ENCODE measurements at regions not wholly inside any gene's neighbourhood (a gene's known extent, or its start where the extent isn't known, plus 50 kb on each side); places are given as distances from the start of the nearest gene placed in this dataset.

DNA sequence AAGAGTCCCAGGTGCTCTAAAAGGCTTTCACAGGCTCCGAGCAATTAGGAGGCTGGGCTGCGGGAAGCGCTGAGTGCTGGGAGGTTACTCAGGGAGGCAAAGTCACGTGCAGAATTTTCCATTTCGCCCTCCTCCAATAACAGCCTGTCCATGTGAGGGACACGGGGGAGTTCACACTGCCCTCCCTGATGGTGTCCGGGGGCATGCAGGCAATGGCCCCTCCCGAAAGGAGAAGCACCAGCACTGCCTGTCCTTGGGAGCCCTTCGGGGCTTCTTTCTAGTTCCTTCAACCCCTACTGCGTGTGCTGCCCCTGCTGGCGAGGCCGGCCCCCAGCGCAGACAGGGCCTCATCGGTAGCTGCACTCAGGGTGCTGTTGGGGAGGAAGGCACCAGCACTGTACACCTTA lies 63.1 kb upstream of the HPCAL1 start:
- no peak for DNase-seq

DNA sequence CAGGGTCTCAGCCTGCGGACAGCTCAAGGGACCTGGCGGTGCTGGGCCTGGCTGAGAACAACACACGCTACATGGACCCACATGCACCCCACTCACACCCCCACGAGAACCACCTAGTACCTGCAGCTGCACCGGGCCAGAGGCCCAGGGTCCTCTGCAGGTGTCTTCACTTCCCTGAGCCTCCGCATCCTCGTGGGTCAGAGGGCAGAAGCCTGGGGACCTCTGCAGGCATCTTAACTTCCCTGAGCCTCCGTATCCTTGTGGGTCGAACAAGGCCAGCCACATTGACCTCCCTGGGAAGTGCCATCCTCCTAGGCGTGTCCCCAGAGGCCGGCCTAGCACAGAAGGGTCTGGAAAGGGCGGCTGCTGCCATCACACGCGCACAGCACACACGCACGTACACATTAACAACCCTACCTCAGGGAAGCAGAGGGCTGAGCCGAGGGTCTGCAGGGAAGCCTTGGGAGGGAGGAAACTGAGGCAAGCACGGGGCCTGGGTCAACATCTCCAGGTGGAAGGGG lies 62.5 kb upstream of the HPCAL1 start:
- DNase-seq: no peak

DNA sequence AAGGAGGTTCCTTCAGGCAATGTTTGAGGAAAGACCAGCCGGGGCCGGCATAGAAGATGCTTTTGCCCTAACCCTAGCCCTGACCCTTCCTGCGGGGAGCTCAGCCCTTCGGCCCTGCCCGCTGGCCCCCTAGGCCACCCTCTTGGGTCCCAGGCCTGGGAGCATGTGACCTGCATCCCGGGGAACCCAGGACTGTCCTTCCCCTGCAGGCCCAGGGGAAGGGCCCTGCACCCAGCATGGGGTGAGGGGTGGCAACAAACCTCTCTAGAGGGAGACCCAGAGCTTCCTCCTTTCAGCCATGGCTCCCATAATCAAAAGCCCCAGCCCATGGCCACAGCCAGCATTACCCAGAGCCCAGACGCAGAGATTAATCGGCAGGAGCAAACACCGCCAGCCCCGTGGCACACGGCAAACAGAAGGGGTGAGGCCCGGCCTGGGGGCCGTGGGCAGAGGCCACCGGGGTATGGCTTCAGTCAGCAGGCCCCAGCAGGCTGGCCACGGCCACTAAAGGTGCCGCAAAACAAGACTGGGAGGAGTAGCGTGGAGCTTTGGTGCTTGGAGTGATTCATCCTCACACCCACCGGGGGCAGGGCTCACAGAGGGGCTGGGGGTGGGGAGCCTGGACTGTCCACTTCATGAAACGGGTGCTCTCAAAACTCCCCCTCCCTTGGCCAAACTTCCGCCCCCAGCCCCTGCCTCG lies 61.6 kb upstream of the HPCAL1 start:
- no peak for DNase-seq

DNA sequence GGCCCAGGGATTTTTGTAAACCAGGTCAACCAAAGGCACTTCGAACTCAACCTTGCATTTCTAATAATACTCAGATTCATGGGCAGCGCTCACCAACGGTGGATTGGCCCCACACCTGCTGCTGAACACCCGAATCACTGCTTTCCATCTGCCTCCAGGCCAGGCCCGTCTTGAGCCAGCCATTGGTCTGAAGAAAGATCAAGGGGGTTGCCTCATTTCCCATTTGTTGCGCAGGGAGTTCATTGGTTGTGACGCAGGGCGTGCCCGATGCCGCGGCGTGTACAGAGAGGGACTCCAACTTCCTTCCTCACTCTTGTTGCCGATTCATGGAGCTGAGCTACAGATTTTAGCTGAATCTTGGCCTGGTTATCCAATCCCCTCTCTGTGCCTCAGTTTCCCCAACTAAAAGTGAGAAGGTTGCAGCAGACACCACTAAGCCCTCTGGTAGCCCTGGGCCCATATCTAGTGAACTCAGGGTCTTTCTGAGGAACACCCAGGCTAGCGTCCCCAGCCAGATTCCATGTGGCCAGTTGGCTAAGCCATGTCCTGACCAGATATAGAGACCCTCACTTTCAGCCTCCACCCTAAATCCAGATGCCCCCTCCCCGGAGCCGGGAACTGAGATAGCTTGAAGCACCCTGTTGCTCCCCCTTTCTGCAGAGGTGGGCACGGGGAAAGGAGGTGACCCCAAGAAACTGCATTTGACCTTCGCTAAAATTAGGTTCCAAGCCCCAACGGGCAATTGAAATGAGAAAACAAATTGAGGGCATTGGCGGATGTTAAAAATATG lies 60.9 kb upstream of the HPCAL1 start:
- no peak for DNase-seq

DNA sequence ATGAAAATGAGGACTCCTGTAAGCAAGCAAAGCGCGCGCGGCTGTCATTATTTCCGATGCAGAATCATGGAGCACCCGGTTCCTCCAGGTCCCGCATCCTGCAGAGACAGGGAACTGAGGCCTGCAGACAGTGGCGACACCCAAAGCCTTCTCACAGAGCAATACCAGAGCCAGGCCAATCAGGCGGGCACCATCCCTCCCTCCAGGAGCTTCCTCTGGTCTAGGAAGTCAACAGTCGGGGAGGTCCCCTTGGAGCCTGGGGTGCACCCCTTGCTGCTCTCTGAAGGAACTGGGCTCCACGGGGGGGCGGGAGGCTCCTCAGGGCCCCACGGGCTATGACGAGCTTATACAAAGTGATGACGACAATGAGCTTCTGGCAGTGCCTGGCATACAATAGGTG lies 60.3 kb upstream of the HPCAL1 start:
- DNase-seq: no peak

DNA sequence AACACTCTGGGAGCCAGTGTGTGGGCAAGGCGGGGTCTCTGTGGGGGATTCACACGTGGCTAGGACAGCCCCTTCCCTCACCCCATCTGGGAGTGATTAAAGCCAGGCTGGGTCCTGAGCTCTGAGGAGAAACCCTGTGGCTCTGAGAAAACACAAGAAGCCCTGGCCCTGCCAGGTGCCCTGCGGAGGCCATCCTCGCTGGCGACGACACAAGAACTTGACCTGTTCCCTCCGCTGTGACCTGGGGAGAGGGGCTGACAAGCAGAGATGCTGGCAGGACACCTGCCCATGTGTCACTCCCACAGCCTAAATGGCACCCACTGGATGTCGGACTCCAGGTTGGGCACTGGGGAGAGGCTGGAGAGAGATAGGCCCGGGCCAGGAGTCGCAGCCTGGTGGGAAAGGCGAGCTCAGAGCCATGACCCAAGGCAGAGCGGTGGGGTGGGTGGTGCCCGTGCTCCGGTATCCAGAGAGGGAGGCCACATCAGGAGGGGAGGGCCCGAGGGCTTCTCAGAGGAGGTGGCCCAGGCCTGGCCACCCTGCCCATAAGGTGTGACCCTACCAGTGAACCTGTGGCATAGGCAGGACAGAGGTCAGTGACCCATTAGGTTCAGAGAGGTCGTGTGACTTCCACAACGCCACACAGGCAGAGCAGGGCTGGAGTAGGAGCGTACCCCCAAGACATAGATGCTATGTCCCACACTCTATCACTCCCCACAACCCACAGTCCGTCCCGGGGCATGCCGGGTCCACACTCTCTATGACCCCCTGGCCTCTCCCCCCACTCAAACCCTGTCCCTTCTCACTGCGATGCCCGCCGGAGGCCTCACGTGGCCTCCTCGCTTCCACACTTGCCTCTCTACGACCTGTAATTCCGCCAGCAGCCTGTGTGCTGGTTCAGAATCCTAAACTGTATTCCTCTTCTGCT lies 59.4 kb upstream of the HPCAL1 start:
- no peak for DNase-seq

DNA sequence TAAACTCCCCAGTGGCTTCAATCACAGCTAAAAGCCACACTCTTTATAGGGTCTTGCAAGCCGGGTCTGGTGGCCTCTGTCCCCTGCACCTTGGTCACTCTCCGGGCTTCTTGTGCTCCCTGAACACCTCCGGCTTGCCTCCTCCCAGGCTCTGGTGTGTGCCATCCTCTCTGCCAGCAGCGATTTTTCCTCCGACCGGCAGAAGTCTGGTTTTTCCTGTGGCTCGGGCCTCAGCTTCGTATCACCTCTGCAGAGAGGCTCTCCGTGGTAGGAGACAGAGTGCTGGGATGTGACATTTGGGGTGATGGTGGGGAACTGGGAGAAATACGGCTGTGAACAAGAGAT lies 58.8 kb upstream of the HPCAL1 start:
- DNase-seq: no peak

DNA sequence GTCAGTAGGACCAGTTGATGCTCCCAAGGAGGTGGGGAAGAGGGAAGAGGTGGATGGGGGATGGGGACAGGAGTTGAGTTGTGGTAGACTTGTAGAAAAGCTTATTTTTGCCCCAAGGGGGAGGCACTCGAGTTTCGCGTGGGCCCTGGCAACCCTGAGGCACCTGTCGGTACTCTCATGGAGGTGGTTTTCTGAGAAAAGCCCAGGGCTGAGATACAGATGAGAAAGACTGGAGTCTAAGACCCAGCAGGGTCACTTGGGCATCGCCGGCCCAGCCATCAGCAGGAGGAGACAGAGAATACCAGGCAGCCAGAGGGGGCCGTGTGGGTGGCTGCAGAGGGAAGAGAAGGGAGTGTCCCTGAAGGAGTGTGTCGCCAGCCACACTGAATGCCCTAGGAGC lies 57.7 kb upstream of the HPCAL1 start:
- no peak for DNase-seq

DNA sequence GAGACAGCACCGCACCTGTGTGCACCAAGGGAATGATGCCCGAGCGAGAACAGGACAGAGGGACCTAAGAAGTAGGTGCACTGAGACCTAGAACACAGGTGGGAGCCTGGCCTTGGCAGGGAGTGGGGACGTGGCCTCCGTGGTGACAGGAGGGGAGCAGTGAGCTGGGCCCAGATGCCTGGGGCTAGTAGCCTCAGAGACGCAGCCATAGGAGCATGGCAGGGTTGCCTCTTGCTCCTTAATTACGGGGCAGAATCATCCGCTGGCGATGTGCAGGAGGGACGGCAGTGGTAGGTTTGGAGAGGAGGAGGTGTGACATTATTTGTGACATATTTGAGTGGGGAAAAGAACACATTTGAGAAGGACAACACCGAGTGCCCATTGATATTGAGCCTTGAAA lies 57.0 kb upstream of the HPCAL1 start:
- no peak for DNase-seq

DNA sequence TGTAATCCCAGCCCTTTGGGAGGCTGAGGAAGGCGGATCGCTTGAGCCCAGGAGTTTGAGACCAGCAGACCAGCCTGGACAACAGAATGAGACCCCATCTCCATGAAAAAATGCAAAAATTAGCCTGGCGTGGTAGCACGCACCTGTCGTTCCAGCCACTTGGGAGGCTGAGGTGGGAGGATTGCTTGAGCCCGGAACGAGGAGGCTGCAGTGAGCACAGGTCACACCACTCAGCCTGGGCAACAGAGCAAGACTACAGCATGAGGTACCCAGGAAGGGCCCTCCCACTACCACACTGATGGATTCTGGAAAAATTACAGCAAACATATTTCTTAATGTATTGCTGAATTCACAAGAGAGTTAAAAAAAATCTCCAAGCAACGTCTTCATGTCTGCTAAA lies 56.3 kb upstream of the HPCAL1 start:
- no peak for DNase-seq

DNA sequence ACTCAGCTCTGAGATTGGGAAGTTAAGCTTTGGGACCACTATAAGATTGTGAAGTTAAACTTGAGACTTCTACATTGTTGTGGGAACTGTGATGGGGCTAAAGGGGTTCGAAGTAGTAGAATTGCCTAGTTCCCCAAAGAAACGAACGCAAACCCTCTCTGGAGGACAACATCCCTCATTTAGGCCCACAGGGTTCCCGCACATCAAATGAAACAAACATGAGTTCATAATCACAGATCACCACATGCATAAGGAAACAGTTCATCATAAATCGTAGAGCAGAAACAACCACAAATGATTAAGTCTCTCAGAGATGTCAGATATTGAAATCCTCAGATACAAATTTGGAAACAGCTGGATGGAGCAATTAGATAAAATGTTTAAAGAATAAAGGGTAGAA lies 55.9 kb upstream of the HPCAL1 start:
- DNase-seq: no peak

DNA sequence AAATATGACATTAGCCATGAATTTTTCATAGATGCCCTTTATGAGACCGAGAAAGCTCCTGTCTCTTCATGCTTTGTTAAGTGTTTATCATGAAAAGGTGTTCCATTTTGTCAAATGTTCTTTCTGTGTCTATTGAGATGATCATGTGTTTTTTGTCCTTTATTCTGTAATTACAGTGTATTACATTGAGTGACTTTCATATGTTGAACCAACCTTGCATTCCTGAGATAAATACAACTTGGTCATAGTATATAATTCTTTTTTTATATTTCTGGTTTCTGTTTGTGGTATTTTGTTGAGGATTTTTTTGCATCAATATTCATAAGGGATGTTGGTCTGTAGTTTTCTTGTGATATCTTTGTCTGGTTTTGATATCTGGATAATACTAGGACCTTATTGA lies 52.9 kb upstream of the HPCAL1 start:
- no peak for DNase-seq

DNA sequence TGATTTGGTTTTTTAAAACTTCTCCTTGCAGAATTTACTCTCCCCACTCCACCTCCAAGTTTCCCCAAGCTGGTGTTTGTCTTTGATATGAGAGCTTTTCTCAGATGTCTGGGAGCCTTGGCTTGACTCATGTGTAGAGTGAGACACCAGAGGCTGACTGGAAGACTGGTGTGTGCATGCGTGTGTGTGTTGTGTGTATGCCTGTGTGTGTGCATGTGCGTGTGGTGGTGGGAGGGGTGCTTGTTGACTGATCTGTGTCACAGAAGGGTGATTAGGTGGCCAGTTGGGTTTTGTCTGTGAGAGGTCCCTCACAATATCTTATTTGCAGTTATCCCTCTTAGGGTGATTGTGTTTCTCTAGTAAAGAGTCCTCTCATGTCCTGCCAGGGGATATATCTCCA lies 50.5 kb upstream of the HPCAL1 start:
- no peak for DNase-seq

DNA sequence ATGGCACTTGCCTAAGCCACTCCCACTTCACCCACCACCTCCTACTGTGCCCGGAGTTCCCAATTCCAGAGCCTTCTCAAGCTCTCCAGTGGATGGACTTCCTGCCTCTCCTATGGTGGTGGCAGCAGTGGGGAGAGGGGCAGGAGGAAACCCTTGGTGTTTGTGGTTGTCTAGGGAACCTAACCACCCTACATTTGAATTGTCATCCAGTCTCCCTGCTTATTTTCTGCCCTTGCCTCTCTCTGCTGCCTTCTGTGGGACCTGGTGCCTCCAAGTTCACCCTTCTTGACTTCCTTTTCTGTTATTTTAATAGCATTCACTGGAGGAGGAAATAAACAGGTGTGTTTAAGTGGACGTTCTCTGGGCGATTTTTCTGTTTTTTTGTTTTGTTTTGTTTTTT lies 50.0 kb upstream of the HPCAL1 start:
- no peak for DNase-seq
